ENCODE measurements at regions not wholly inside any gene's neighbourhood (a gene's known extent, or its start where the extent isn't known, plus 50 kb on each side); places are given as distances from the start of the nearest gene placed in this dataset.

- H3K27ac ChIP-seq (ENCODE audit: low read length), result no peak overlapping the region
Observed at GRCh38 chr13:64992314-64992713, 2237.8 kb downstream of the PCDH9 start.

DNA sequence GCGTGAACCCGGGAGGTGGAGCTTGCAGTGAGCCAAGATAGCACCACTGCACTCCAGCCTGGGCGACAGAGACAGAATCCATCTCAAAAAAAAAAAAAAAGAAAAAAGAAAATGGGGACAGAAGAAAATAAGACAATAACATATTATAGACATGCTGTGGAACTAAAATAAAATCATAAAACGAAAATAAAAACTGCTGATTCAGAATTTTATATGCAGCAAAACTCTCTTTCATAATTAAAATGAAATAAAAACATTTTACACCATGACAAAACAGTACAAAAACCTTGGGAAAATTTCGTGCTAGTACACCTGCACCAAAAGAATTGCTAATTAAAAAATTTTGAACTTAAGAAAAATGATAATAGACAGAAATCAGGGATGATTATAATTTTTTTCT lies 2245.1 kb downstream of the PCDH9 start:
- Histone ChIP-seq H3K4me3 (ENCODE audit: low read depth in 1 of 2, low read length in 2 of 2) (no peak overlapping the region), H3K27me3 (ENCODE audit: low read depth, low read length) (no peaks in the 10 kb centered on the region), H3K4me1 (ENCODE audit: control insufficient read depth in 1 of 2, insufficient read depth in 2 of 2, low read length in 2 of 2) (no peaks in the 10 kb centered on the region), H3K9me3 (ENCODE audit: control insufficient read depth in 1 of 2, low read length in 2 of 2) (no peaks in the 10 kb centered on the region), H3K36me3 (ENCODE audit: control insufficient read depth in 1 of 2, insufficient read depth in 2 of 2, low read length in 2 of 2) (no peaks in the 10 kb centered on the region), H3K27ac (ENCODE audit: low read length) (no peak overlapping the region)

More at GRCh38 chr13:64992314-64992713, 2237.8 kb downstream of the PCDH9 start:
- Histone ChIP-seq H3K36me3 (ENCODE audit: control insufficient read depth in 1 of 2, insufficient read depth in 2 of 2, low read length in 2 of 2) (no peaks in the 10 kb centered on the region), H3K4me3 (ENCODE audit: low read depth in 1 of 2, low read length in 2 of 2) (no peak overlapping the region), H3K9me3 (ENCODE audit: control insufficient read depth in 1 of 2, low read length in 2 of 2) (no peaks in the 10 kb centered on the region), H3K4me1 (ENCODE audit: control insufficient read depth in 1 of 2, insufficient read depth in 2 of 2, low read length in 2 of 2) (no peaks in the 10 kb centered on the region), H3K27me3 (ENCODE audit: low read depth, low read length) (no peaks in the 10 kb centered on the region)

DNA sequence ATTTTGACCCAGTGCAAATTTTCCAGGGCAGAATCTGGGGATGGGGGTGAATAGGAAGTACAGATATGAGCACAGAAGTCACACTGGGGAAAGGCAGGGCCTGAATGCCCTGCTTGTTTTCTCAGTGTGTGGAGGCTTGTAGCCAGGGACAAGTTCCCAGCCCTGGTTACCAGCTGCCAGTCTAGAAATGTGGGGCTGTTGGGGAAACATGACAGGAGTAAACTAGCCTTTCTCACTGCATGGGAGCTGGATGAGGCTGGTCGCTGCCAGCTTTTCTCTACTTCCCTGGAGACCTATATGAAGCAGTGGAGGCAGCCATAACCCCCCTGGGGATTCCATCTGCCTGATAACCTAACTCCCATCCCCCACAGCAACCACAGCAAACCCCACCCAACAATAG lies 2267.7 kb downstream of the PCDH9 start:
- H3K36me3 ChIP-seq (ENCODE audit: control insufficient read depth in 1 of 2, insufficient read depth in 2 of 2, low read length in 2 of 2), result no peaks in the 10 kb centered on the region
- H3K9me3 ChIP-seq (ENCODE audit: control insufficient read depth in 1 of 2, low read length in 2 of 2), result peaks cover 0 to 7% of the 10 kb centered on the region in 2 donors
- H3K27me3 ChIP-seq (ENCODE audit: low read depth, low read length), result no peaks in the 10 kb centered on the region
- no peaks in the 10 kb centered on the region for H3K4me1 ChIP-seq (ENCODE audit: control insufficient read depth in 1 of 2, insufficient read depth in 2 of 2, low read length in 2 of 2)
- H3K4me3 ChIP-seq (ENCODE audit: low read depth in 1 of 2, low read length in 2 of 2), result no peak overlapping the region
- H3K27ac ChIP-seq (ENCODE audit: low read length), result no peak overlapping the region

- H3K9me3 ChIP-seq (ENCODE audit: control insufficient read depth in 1 of 2, low read length in 2 of 2), result peaks cover 0 to 4% of the 10 kb centered on the region in 2 donors
- no peak overlapping the region for H3K27ac ChIP-seq (ENCODE audit: low read length)
- no peaks in the 10 kb centered on the region for H3K36me3 ChIP-seq (ENCODE audit: control insufficient read depth in 1 of 2, insufficient read depth in 2 of 2, low read length in 2 of 2)
- H3K27me3 ChIP-seq (ENCODE audit: low read depth, low read length), result no peaks in the 10 kb centered on the region
- no peak overlapping the region for H3K4me3 ChIP-seq (ENCODE audit: low read depth in 1 of 2, low read length in 2 of 2)
- H3K4me1 ChIP-seq (ENCODE audit: control insufficient read depth in 1 of 2, insufficient read depth in 2 of 2, low read length in 2 of 2), result no peaks in the 10 kb centered on the region
Observed at GRCh38 chr13:64959276-64959675, 2270.9 kb downstream of the PCDH9 start.

- no peak overlapping the region for H3K27ac ChIP-seq (ENCODE audit: low read length)
- H3K27me3 ChIP-seq (ENCODE audit: low read depth, low read length), result no peaks in the 10 kb centered on the region
- H3K9me3 ChIP-seq (ENCODE audit: control insufficient read depth in 1 of 2, low read length in 2 of 2), result peaks cover 0 to 4% of the 10 kb centered on the region in 2 donors
- no peaks in the 10 kb centered on the region for H3K4me1 ChIP-seq (ENCODE audit: control insufficient read depth in 1 of 2, insufficient read depth in 2 of 2, low read length in 2 of 2)
- H3K36me3 ChIP-seq (ENCODE audit: control insufficient read depth in 1 of 2, insufficient read depth in 2 of 2, low read length in 2 of 2), result no peaks in the 10 kb centered on the region
- H3K4me3 ChIP-seq (ENCODE audit: low read depth in 1 of 2, low read length in 2 of 2), result no peak overlapping the region
Observed at GRCh38 chr13:64958106-64958505, 2272.0 kb downstream of the PCDH9 start.

GRCh38 chr13:64938660-64939059 lies 2291.5 kb downstream of the PCDH9 start:
- Histone ChIP-seq H3K4me3 (ENCODE audit: low read depth in 1 of 2, low read length in 2 of 2) (no peak overlapping the region), H3K27ac (ENCODE audit: low read length) (no peak overlapping the region), H3K4me1 (ENCODE audit: control insufficient read depth in 1 of 2, insufficient read depth in 2 of 2, low read length in 2 of 2) (no peaks in the 10 kb centered on the region), H3K9me3 (ENCODE audit: control insufficient read depth in 1 of 2, low read length in 2 of 2) (no peaks in the 10 kb centered on the region), H3K36me3 (ENCODE audit: control insufficient read depth in 1 of 2, insufficient read depth in 2 of 2, low read length in 2 of 2) (no peaks in the 10 kb centered on the region), H3K27me3 (ENCODE audit: low read depth, low read length) (no peaks in the 10 kb centered on the region)

GRCh38 chr13:64937302-64937701 lies 2292.8 kb downstream of the PCDH9 start:
- Histone ChIP-seq H3K27me3 (ENCODE audit: low read depth, low read length) (no peaks in the 10 kb centered on the region), H3K4me3 (ENCODE audit: low read depth in 1 of 2, low read length in 2 of 2) (no peak overlapping the region)

GRCh38 chr13:64936879-64937278 lies 2293.3 kb downstream of the PCDH9 start:
- Histone ChIP-seq H3K27me3 (ENCODE audit: low read depth, low read length) (no peaks in the 10 kb centered on the region), H3K27ac (ENCODE audit: low read length) (no peak overlapping the region), H3K4me1 (ENCODE audit: control insufficient read depth in 1 of 2, insufficient read depth in 2 of 2, low read length in 2 of 2) (no peaks in the 10 kb centered on the region), H3K36me3 (ENCODE audit: control insufficient read depth in 1 of 2, insufficient read depth in 2 of 2, low read length in 2 of 2) (no peaks in the 10 kb centered on the region), H3K4me3 (ENCODE audit: low read depth in 1 of 2, low read length in 2 of 2) (no peak overlapping the region), H3K9me3 (ENCODE audit: control insufficient read depth in 1 of 2, low read length in 2 of 2) (no peaks in the 10 kb centered on the region)

More at GRCh38 chr13:64937302-64937701, 2292.8 kb downstream of the PCDH9 start:
- no peak overlapping the region for H3K27ac ChIP-seq (ENCODE audit: low read length)
- H3K36me3 ChIP-seq (ENCODE audit: control insufficient read depth in 1 of 2, insufficient read depth in 2 of 2, low read length in 2 of 2), result no peaks in the 10 kb centered on the region
- H3K4me1 ChIP-seq (ENCODE audit: control insufficient read depth in 1 of 2, insufficient read depth in 2 of 2, low read length in 2 of 2), result no peaks in the 10 kb centered on the region
- no peaks in the 10 kb centered on the region for H3K9me3 ChIP-seq (ENCODE audit: control insufficient read depth in 1 of 2, low read length in 2 of 2)

DNA sequence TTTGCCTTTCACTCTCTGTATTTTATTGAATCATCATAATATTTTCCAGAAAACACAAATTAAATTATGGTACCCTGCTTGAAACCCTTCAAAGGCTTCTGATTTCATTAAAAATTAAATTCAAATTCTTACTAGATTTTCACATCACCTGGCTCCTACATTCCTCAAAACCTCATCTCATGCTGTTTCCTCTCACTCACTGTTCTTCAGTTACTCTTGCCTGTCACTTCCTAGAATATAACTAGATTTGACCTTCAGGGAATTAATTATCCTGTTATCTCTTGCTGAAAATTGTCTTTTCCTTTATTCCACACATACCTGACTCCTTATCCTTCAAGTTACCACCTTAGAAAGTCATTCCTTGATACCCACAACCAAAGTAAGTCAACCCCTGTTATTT lies 2294.7 kb downstream of the PCDH9 start:
- no peaks in the 10 kb centered on the region for H3K4me1 ChIP-seq (ENCODE audit: control insufficient read depth in 1 of 2, insufficient read depth in 2 of 2, low read length in 2 of 2)
- H3K36me3 ChIP-seq (ENCODE audit: control insufficient read depth in 1 of 2, insufficient read depth in 2 of 2, low read length in 2 of 2), result no peaks in the 10 kb centered on the region
- no peaks in the 10 kb centered on the region for H3K27me3 ChIP-seq (ENCODE audit: low read depth, low read length)
- H3K4me3 ChIP-seq (ENCODE audit: low read depth in 1 of 2, low read length in 2 of 2), result no peak overlapping the region
- H3K9me3 ChIP-seq (ENCODE audit: control insufficient read depth in 1 of 2, low read length in 2 of 2), result no peaks in the 10 kb centered on the region
- H3K27ac ChIP-seq (ENCODE audit: low read length), result no peak overlapping the region

GRCh38 chr13:64934569-64935362 lies 2295.4 kb downstream of the PCDH9 start:
- Histone ChIP-seq H3K36me3 (ENCODE audit: control insufficient read depth in 1 of 2, insufficient read depth in 2 of 2, low read length in 2 of 2) (no peaks in the 10 kb centered on the region), H3K27me3 (ENCODE audit: low read depth, low read length) (no peaks in the 10 kb centered on the region), H3K27ac (ENCODE audit: low read length) (no peak overlapping the region), H3K4me1 (ENCODE audit: control insufficient read depth in 1 of 2, insufficient read depth in 2 of 2, low read length in 2 of 2) (no peaks in the 10 kb centered on the region), H3K4me3 (ENCODE audit: low read depth in 1 of 2, low read length in 2 of 2) (no peak overlapping the region), H3K9me3 (ENCODE audit: control insufficient read depth in 1 of 2, low read length in 2 of 2) (no peaks in the 10 kb centered on the region)

DNA sequence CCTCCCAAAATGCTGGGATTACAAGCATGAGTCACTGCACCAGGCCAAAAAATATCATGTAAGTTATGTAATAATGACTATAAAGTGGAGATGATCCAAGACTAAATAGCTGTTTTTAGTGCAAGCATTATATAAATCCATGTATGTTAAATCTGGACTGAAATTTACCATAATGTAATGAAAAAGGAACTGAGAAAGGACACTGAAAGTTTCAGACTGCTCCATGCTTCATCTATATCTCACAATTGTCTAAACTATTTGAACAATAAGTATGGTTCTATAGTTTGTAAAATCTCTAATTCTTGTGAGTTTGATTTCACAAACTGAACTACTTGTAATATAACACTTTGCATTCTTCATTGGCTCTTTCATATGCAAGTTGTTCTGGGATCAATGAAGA lies 2299.5 kb downstream of the PCDH9 start:
- Histone ChIP-seq H3K27me3 (ENCODE audit: low read depth, low read length) (no peaks in the 10 kb centered on the region), H3K4me3 (ENCODE audit: low read depth in 1 of 2, low read length in 2 of 2) (no peak overlapping the region), H3K27ac (ENCODE audit: low read length) (no peak overlapping the region), H3K9me3 (ENCODE audit: control insufficient read depth in 1 of 2, low read length in 2 of 2) (no peaks in the 10 kb centered on the region), H3K36me3 (ENCODE audit: control insufficient read depth in 1 of 2, insufficient read depth in 2 of 2, low read length in 2 of 2) (no peaks in the 10 kb centered on the region), H3K4me1 (ENCODE audit: control insufficient read depth in 1 of 2, insufficient read depth in 2 of 2, low read length in 2 of 2) (no peaks in the 10 kb centered on the region)

All from muscle layer of duodenum (tissue), 2 donors.